ENCODE measurements at regions not wholly inside any gene's neighbourhood (a gene's known extent, or its start where the extent isn't known, plus 50 kb on each side); places are given as distances from the start of the nearest gene placed in this dataset.

DNA sequence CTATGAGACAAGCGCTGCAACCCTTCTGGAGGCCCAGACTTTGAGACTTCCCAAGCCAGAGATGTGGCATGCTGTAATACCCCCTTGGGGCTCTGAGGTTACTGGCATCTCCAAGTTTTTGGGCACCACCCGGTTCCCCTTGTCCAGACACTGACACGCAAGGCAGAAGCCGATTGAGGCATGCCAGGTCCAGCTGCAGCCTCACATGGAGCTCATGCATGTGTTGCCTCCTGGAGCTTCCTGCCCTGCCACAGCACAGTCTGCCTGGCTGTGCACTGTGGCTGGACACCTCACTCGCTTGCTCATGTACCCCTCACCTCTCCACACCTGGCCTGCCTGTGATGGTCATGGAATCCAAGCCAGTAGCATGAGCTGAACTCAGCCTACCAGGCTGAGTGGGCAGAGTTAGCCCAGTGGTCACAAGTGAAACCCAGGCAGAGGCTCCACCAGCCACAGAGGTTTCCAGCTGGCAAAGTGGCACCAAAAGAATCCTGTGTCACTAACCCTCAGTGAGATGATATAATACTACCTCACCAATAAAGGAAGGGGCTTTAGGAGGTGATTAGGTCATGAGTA is 789.2 kb upstream of the INTU start:
- TF ChIP-seq, protein P1, sequence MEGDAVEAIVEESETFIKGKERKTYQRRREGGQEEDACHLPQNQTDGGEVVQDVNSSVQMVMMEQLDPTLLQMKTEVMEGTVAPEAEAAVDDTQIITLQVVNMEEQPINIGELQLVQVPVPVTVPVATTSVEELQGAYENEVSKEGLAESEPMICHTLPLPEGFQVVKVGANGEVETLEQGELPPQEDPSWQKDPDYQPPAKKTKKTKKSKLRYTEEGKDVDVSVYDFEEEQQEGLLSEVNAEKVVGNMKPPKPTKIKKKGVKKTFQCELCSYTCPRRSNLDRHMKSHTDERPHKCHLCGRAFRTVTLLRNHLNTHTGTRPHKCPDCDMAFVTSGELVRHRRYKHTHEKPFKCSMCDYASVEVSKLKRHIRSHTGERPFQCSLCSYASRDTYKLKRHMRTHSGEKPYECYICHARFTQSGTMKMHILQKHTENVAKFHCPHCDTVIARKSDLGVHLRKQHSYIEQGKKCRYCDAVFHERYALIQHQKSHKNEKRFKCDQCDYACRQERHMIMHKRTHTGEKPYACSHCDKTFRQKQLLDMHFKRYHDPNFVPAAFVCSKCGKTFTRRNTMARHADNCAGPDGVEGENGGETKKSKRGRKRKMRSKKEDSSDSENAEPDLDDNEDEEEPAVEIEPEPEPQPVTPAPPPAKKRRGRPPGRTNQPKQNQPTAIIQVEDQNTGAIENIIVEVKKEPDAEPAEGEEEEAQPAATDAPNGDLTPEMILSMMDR (IDR thresholded peaks at IDR 0.05; ENCODE audit: low read depth, low read length): no peak
- no peak for TF ChIP-seq EZH2phosphoT487 (IDR thresholded peaks at IDR 0.05; ENCODE audit: low read depth)
